ENCODE measurements at regions not wholly inside any gene's neighbourhood (a gene's known extent, or its start where the extent isn't known, plus 50 kb on each side); places are given as distances from the start of the nearest gene placed in this dataset.

DNA sequence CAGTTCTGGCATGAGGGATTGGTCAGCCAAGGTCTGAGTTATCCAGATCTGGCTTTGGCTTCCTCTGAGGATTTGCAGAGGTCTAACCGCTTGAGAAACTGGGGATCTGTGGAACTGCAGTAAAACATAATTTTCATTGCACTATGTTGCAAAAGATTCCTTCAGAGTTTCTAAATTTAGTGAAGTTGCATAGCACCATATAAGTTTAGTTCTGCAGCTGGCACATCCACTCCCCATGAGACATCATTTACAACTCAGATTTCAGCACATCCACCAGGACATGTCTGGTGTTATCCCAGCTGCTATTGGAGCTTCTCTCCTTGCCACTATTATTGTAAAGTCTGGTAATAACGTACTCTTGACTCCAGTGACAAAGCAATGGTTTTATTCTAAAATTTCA, 181.5 kb downstream of the CWF19L2 start:
- H3K27ac ChIP-seq (ENCODE audit: low read depth, low read length), result no peak overlapping the region
- DNase-seq (ENCODE audit: low read depth, low spot score), result no peak
- no peaks in the 10 kb centered on the region for H3K27me3 ChIP-seq (ENCODE audit: control insufficient read depth, insufficient read depth, low read length)
- H3K4me3 ChIP-seq (ENCODE audit: low read depth, low read length), result no peak overlapping the region
- POLR2A ChIA-PET, result no interaction called here
- no peaks in the 10 kb centered on the region for H3K9me3 ChIP-seq (ENCODE audit: control insufficient read depth, insufficient read depth, low read length)
- CTCF ChIA-PET, result no interaction called here
- no peak for TF ChIP-seq CTCF (IDR thresholded peaks at IDR 0.05; ENCODE audit: low read depth, low read length)

- Histone ChIP-seq H3K9me3 (ENCODE audit: control insufficient read depth, insufficient read depth, low read length) (no peaks in the 10 kb centered on the region), H3K27me3 (ENCODE audit: control insufficient read depth, insufficient read depth, low read length) (no peaks in the 10 kb centered on the region), H3K4me3 (ENCODE audit: low read depth, low read length) (no peak overlapping the region), H3K27ac (ENCODE audit: low read depth, low read length) (no peak overlapping the region)
- CTCF ChIA-PET, result no interaction called here
- POLR2A ChIA-PET, result no interaction called here
- DNase-seq (ENCODE audit: low read depth, low spot score), result no peak
- no peak for TF ChIP-seq CTCF (IDR thresholded peaks at IDR 0.05; ENCODE audit: low read depth, low read length)
These were observed 182.0 kb downstream of the CWF19L2 start for GRCh38 chr11:107275632-107276031.

GRCh38 chr11:107274138-107274537, 183.5 kb downstream of the CWF19L2 start:
- no peak overlapping the region for H3K27ac ChIP-seq (ENCODE audit: low read depth, low read length)
- no peak overlapping the region for H3K4me3 ChIP-seq (ENCODE audit: low read depth, low read length)
- DNase-seq (ENCODE audit: low read depth, low spot score), result no peak
- TF ChIP-seq CTCF (IDR thresholded peaks at IDR 0.05; ENCODE audit: low read depth, low read length), result no peak
- CTCF ChIA-PET, result no interaction called here
- POLR2A ChIA-PET, result no interaction called here
- H3K27me3 ChIP-seq (ENCODE audit: control insufficient read depth, insufficient read depth, low read length), result no peaks in the 10 kb centered on the region
- no peaks in the 10 kb centered on the region for H3K9me3 ChIP-seq (ENCODE audit: control insufficient read depth, insufficient read depth, low read length)

- H3K4me3 ChIP-seq (ENCODE audit: low read depth, low read length), result no peak overlapping the region
- TF ChIP-seq CTCF (IDR thresholded peaks at IDR 0.05; ENCODE audit: low read depth, low read length), result no peak
- H3K27ac ChIP-seq (ENCODE audit: low read depth, low read length), result no peak overlapping the region
- no peaks in the 10 kb centered on the region for H3K27me3 ChIP-seq (ENCODE audit: control insufficient read depth, insufficient read depth, low read length)
- no peaks in the 10 kb centered on the region for H3K9me3 ChIP-seq (ENCODE audit: control insufficient read depth, insufficient read depth, low read length)
- ChIA-PET POLR2A (no interaction called here), CTCF (no interaction called here)
- DNase-seq (ENCODE audit: low read depth, low spot score), result no peak
These were observed 185.1 kb downstream of the CWF19L2 start for GRCh38 chr11:107272561-107272960.

DNA sequence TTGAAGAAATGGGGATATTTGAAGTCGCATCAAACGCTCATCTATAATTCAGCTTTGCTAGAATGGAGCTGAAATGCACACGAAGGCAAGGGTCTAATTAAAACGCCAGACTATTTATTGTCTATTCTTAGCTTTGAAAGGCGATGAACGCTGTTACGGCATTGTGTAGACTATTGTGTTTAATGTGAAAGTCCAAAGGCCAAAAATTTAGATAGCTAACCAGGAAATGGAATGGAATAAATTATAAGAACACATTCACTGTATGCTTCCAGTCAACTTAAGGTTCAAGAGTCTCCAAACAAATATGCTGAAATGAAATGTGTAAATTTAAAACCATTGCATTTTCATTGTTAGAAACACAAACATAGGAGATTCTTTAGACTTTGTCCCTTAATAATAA, 186.2 kb downstream of the CWF19L2 start:
- Histone ChIP-seq H3K9me3 (ENCODE audit: control insufficient read depth, insufficient read depth, low read length) (no peaks in the 10 kb centered on the region), H3K27ac (ENCODE audit: low read depth, low read length) (no peak overlapping the region), H3K4me3 (ENCODE audit: low read depth, low read length) (no peak overlapping the region), H3K27me3 (ENCODE audit: control insufficient read depth, insufficient read depth, low read length) (no peaks in the 10 kb centered on the region)
- ChIA-PET POLR2A (no interaction called here), CTCF (no interaction called here)
- no peak for TF ChIP-seq CTCF (IDR thresholded peaks at IDR 0.05; ENCODE audit: low read depth, low read length)
- DNase-seq (ENCODE audit: low read depth, low spot score), result no peak
